ENCODE measurements at regions not wholly inside any gene's neighbourhood (a gene's known extent, or its start where the extent isn't known, plus 50 kb on each side); places are given as distances from the start of the nearest gene placed in this dataset.

DNA sequence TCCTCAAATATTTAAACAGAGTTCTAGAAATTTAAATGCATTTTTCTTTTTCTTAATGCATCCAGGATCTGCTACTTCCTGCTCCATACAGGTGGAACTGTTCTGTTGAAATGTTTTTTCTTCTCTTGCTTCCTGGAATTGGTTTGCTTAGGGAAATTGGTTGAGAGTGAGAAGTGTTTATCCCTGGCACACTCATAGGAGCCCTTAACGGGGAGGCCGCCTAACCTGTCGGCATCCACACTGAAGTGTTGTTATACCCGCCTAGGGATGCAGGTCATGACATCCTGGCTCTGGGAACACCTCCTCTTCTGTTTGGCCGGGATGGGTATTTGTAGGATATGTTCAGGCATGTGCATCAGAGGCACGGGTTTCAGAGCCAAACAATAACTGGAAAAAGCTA lies 239.7 kb downstream of the GADD45G start:
- Histone ChIP-seq H3K36me3 (ENCODE audit: insufficient read depth) (no peaks in the 10 kb centered on the region), H3K79me2 (replicated peaks; ENCODE audit: insufficient read depth) (no peaks in the 10 kb centered on the region), H3K27ac (ENCODE audit: low read depth) (no peak overlapping the region), H2AFZ (no peak overlapping the region), H3K27me3 (ENCODE audit: insufficient read depth) (no peaks in the 10 kb centered on the region), H3K4me3 (no peak overlapping the region), H4K20me1 (replicated peaks; ENCODE audit: insufficient read depth) (no peaks in the 10 kb centered on the region), H3F3A (replicated peaks; ENCODE audit: low read depth) (no peaks in the 10 kb centered on the region), H3K4me2 (no peak overlapping the region), H3K4me1 (ENCODE audit: insufficient read depth) (peaks cover 3% of the 10 kb centered on the region; the same call in 1 of the 2 replicates), H3K9me2 (ENCODE audit: insufficient read depth) (0 out of 2 replicates have a peak, but pooled peaks cover 5% of the 10 kb centered on the region)
- DNase-seq (ENCODE audit: low spot score) (no peak), ATAC-seq (no peak)
- Mint-ChIP-seq H3K9me3 (no peaks in the 10 kb centered on the region), H3K4me3 (no peak overlapping the region), H3K36me3 (ENCODE audit: low read depth) (no peaks in the 10 kb centered on the region), H3K4me1 (peaks cover 18% of the 10 kb centered on the region), H3K27me3 (ENCODE audit: insufficient read depth, low read depth, poor library complexity) (peaks cover 7% of the 10 kb centered on the region), H3K27ac (no peak overlapping the region)
- TF ChIP-seq ZNF331 (CRISPR knock-in tag; IDR thresholded peaks at IDR 0.05; ENCODE audit: low read depth): no peak
- TF ChIP-seq CTCF (conservative IDR thresholded peaks at IDR 0.05; ENCODE audit: low read depth in 2 of 2): no peak
- no peak for TF ChIP-seq CREB1 (CRISPR knock-in tag; IDR thresholded peaks at IDR 0.05; ENCODE audit: low read depth)
- TF ChIP-seq REST (IDR thresholded peaks at IDR 0.05; ENCODE audit: unreplicated experiment): no peak
- no peak for TF ChIP-seq EZH2phosphoT487 (IDR thresholded peaks at IDR 0.05; ENCODE audit: unreplicated experiment)
- no peak for TF ChIP-seq EZH2 (IDR thresholded peaks at IDR 0.05; ENCODE audit: low read depth, unreplicated experiment)
- no peak for TF ChIP-seq POLR2AphosphoS5 (IDR thresholded peaks at IDR 0.05; ENCODE audit: low read depth)
- no peak for TF ChIP-seq JUNB (IDR thresholded peaks at IDR 0.05; ENCODE audit: unreplicated experiment)
- TF ChIP-seq, protein P1, sequence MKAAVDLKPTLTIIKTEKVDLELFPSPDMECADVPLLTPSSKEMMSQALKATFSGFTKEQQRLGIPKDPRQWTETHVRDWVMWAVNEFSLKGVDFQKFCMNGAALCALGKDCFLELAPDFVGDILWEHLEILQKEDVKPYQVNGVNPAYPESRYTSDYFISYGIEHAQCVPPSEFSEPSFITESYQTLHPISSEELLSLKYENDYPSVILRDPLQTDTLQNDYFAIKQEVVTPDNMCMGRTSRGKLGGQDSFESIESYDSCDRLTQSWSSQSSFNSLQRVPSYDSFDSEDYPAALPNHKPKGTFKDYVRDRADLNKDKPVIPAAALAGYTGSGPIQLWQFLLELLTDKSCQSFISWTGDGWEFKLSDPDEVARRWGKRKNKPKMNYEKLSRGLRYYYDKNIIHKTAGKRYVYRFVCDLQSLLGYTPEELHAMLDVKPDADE (IDR thresholded peaks at IDR 0.05): no peak
- TF ChIP-seq ZNF462 (CRISPR knock-in tag; IDR thresholded peaks at IDR 0.05): no peak

Data from GM23338 (cell line).